SIG-M5 (cell line): ENCODE measurements at regions not wholly inside any gene's neighbourhood (a gene's known extent, or its start where the extent isn't known, plus 50 kb on each side); places are given as distances from the start of the nearest gene placed in this dataset.
A peak's percentile ranks its signal among the peaks of the same experiment; 100 is the strongest.
"Not testable (repeated sequence)": the region's sequence is repeated elsewhere in the genome, so short reads cannot be mapped to it uniquely, and the experiment has no call there.

Experiments used
- DNase-seq: peaks from one replicate; lab custom pipeline; 2025; lab: John Stamatoyannopoulos, UW

DNA sequence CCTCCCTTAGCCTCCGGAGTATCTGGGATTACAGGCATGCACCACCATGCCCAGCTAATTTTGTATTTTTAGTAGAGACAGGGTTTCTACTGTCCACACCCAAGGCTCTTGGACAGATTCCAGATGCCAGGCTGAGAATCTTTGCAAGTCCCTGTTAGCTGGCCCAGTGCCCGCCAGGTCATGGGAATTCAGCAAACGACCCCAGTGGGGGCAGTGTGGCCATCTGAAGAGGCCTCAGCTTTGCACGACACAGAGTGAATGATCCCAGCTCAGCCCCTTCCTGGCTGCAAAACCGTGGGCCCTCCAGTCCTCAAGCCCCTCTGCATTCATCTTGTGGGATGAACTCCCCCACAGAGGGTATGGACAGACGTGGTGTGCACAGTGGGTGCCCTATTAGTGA, 179.5 kb upstream of the ID2 start:
- DNase-seq, result no peak

DNA sequence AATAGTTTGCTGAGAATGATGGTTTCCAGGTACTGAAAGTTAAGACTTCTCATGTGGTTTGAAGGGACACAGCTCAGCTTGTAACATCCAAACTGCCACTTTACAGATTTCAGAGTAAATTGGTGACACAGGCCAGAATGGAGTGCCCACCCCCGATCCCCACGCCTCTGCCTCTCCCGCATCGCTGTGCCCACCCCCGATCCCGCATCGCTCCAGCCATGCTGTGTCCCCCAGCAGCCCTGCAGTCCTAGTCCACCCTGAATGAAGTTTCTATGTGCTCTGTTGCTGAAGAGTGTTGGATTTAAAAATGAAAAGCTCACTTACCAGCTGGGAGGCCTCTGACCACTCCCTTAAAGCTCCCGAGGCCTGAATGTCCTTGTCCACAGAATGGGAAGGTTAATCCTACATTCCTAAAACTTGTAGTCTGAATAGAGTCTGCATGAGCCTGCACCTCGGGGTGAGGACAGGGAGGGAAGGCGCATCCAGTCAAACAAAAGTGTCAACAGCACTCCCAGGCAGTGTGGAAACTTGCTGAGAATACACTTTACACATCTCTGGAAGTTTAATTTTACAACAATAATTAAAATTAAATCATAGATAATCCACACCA, 176.4 kb upstream of the ID2 start:
- DNase-seq, result no peak

DNA sequence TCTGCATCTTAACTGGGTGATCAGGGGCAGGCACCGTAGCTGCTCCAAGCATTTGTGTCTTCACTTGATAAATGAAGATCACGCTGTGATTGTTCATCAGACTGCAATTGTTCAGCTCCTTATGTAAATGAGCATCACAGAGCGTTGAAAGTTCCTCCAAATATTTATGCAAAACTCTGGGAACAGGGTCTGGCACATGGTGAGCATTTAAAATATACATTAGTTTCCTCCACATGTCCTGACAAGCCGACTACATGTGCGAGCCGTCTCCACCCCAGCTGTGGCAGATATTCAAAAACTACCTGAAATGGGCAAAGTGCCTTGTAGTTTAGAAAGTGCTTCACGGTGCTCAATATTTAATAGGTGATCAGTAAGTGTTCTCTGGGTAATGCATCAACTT, 175.1 kb upstream of the ID2 start:
- no peak for DNase-seq

DNA sequence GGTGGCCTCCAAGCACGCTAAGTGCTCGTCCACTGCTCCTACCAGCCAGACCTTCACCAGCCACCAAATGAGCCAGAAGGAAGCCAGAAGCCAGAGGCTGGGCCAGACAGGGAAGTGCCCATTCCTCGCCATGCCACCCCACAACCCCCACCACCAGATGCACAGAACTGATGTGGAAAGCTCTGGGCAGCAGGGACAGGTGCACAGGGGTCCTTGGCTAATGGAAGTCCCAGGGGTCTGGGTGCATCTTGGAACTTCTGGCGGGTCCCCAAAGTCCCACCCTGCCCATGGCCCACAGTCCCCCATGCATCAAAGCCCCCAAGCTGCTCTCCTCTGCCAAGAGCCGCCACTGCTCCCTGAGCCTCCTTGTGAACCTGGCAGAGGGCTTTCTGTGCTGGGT, 173.1 kb upstream of the ID2 start:
- DNase-seq, result no peak

GRCh38 chr2:8509621-8510020, 172.2 kb upstream of the ID2 start:
- DNase-seq, result no peak

GRCh38 chr2:8510055-8510454, 171.8 kb upstream of the ID2 start:
- not testable (repeated sequence) for DNase-seq

- no peak for DNase-seq
Observed at GRCh38 chr2:8510519-8510918, 171.3 kb upstream of the ID2 start.

GRCh38 chr2:8511868-8512612, 169.8 kb upstream of the ID2 start:
- DNase-seq, result no peak

DNA sequence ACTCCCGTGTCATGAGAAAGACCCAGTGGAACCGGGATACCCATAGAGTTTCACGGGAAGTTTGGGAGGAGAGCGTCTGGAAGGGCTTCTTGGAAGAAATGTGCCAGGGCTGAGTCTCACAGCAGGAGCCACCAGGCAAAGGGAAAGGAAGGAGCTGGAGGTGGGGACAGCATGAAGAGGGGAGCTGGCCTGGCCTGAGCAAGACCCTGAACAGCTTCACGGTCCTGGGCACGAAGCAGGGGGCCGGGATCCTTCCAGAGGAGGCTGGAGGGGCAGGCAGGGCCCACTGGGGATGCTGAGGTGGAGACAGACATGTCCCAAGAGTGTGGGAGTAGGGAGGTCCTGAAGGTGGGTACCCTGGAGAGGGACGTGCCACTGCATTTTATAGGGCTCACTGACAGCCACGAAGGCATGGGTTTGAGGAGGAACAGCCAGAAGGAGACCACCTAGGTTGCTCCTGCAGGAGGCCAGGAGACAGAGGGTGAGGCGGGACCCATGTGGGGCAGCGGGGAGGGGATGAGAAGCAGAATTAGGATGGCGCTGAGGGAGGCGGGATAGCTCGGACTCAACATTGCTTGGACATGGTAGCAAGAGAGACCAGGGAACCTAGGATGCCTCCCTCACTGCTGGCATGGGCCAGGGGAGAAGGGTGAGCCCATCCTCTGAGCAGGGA, 168.1 kb upstream of the ID2 start:
- DNase-seq, result no peak

DNA sequence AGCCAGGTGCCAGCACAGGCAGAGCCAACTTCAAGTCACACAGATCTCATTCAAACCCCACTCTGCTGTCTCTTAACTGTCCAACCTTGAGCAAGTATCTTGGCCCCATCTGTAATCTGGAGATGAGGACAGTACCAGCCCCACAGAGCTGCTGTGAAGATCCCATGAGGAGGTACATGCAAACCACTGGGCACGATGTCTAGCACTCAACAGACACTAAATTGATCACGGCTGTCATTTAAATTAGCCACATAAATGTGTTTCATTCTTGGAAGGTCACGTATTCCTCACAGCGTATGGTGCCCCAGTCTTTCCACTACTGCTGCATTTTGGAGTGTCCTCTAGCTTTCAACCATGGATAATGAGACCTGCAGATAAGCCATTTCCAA, 167.6 kb upstream of the ID2 start:
- DNase-seq, result no peak

DNA sequence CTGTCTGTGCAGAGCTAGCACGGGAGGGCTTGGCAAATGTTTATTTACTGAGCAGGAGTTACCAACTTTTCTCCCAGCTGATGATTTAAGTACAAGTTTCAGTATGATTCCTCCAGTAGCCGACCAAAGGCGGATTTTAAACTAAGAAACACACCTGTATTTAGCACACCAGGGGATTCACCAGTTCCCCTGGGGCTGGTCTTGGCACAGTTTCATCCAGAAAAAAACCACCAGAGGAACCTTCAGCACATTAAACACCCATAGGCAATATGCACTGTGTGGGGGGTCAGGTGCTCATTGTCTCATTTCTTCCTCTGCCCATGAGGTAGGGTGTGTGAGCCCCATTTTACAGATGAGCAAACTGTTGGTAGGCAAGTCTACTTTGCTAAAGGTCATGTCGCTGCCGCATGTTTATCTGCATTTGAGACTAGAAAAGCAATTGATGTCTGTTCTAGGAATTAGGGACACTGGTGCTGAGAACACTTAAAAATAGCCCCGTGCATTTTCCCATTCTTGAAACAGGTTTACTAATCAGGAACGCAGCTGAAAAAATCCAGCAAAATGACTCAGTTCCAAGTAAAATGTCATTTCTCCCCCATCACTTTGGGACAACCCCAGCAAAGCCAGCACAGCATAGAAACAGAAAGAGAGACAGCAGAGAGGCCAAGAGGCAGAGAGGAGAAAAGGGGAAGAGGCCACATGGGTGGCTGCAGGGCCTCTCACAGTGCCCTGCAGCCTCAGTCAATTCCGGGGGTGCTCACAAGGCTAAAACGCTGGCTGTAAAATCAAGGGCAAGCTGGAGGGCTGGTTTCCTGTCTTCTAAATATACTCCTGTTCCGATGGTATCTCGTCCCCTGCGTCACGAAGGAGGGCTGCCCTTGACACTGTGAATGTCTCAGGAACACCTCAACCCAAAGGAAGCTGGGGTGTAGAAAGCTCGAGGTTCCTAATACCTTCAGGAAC, 166.8 kb upstream of the ID2 start:
- DNase-seq, result peak; percentile 77

GRCh38 chr2:8515864-8516533, 165.9 kb upstream of the ID2 start:
- DNase-seq, result no peak

DNA sequence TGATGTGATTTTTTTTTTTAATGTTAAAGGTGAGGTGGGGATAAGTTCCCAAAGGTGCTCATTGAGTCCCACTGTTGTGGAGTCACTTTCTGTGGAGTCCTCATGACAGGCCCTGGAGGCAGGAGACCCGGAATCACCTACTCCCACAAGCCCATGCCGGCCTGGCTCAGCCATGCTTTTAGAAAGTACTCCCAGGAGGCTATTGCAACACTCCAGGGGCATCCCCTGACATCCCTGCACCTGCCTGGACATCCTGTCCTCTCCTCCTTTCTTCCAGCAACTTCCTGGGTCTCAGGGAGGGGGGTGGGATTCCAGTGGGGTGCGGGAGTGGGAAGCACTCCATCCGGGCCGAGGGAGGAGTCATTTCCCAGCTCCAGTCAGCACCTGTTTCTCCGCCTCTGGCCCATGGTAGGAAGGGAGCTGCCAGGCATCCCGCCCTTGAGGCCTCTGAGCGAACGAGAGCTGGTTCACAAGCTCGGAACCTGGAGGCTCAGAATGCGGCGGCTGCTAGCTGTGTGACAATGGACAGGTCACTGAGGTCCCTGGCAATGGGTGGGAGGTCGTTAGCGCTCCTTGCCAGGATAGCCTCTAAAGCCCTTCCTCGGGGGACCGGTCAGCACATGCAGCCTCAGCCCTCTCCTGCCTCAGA, 163.9 kb upstream of the ID2 start:
- DNase-seq, result no peak

- DNase-seq, result no peak
Observed at GRCh38 chr2:8518979-8519668, 162.7 kb upstream of the ID2 start.

DNA sequence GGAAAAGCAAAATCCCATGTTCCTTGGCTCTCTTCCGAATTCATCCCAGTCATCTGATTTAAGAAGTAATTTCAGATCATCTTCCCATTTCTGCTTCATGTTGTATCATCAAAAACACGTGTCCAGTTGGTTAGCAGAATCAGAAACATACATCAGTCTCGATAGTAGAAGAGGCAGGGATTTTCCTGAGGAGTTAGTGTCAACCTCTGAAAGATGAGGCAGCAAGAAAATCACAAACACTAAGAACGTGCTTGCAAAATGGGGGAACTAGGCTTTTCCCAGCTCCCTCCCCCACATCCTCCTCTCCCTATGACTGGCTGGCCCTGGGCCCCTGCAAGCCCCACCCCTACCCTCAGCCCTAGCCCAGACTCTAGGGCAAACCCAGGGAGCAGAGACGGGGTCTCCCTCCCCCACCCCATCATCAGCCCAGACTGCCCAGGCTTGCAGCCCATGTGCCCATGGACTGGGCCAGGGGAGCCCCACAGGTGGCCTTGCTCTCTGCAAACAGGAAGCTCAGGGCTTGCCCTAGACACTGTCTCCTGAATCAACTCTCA, 161.0 kb upstream of the ID2 start:
- no peak for DNase-seq

GRCh38 chr2:8522687-8523086, 159.2 kb upstream of the ID2 start:
- no peak for DNase-seq

GRCh38 chr2:8524388-8524787, 157.5 kb upstream of the ID2 start:
- no peak for DNase-seq

DNA sequence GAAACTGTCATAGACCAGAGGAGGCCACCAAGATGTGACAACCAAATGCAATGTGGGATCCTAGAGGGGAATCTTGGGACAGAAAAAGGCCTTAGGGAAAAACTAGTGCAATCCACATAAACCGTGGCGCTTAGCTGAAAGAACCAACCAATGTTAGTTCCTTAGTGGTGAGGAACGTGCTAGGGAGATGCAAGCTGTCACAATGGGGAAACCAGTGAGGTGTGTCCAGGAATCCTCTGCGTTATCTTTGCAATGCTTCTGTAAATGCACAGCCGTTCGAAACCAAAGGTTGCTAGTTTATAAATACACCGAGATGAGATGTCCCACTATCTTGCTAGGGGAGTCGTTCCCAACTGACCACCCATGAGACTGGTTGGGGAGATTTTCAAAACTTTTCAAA, 157.0 kb upstream of the ID2 start:
- no peak for DNase-seq

GRCh38 chr2:8525236-8525581, 156.6 kb upstream of the ID2 start:
- DNase-seq, result no peak
